Ectodermal cell (in vitro differentiated cells): ENCODE measurements at regions not wholly inside any gene's neighbourhood (a gene's known extent, or its start where the extent isn't known, plus 50 kb on each side); places are given as distances from the start of the nearest gene placed in this dataset.

ENCODE experiments used
- H3K27ac ChIP-seq: 2 replicates; pipeline ENCODE4 v1.7.0; 2013; ENCODE audit warnings: mild to moderate bottlenecking, low read depth, low read length; ENCODE audit not compliant: insufficient read depth, poor library complexity, severe bottlenecking
- H3K27me3 ChIP-seq: 2 replicates; pipeline ENCODE4 v1.7.0; 2013; ENCODE audit warnings: mild to moderate bottlenecking, low read length; ENCODE audit not compliant: insufficient read depth, control insufficient read depth, poor library complexity, severe bottlenecking
- H3K36me3 ChIP-seq: one replicate; pipeline ENCODE4 v1.7.0; 2013; ENCODE audit warnings: low read length; ENCODE audit not compliant: control insufficient read depth, insufficient read depth
- H3K4me1 ChIP-seq: one replicate; pipeline ENCODE4 v1.7.0; 2013; ENCODE audit warnings: low read length; ENCODE audit not compliant: control insufficient read depth, insufficient read depth
- H3K4me3 ChIP-seq: 2 replicates; pipeline ENCODE4 v1.7.0; 2013; ENCODE audit warnings: low read depth, low read length, control low read depth; ENCODE audit not compliant: insufficient read depth
- H3K9me3 ChIP-seq: 2 replicates; pipeline ENCODE4 v1.7.0; 2013; ENCODE audit warnings: mild to moderate bottlenecking, low read length, moderate library complexity; ENCODE audit not compliant: control insufficient read depth
- WGBS, 2 experiments: methylation state at CpG; one replicate each; pipeline ENCODE4 v1.1.7; 2013; ENCODE audit warnings: missing lambda C conversion rate in 2 of 2; 5-methylcytosine and 5-hydroxymethylcytosine counted together

- Histone ChIP-seq H3K4me1 (no peaks in the 10 kb centered on the region), H3K27ac (no peak overlapping the region), H3K36me3 (no peaks in the 10 kb centered on the region), H3K9me3 (no peaks in the 10 kb centered on the region), H3K4me3 (no peak overlapping the region), H3K27me3 (no peaks in the 10 kb centered on the region)
Measured at GRCh38 chr9:26477963-26478362, 414.6 kb downstream of the CAAP1 start.

- no peaks in the 10 kb centered on the region for H3K27me3 ChIP-seq
- no peak overlapping the region for H3K4me3 ChIP-seq
- H3K9me3 ChIP-seq: no peaks in the 10 kb centered on the region
- no peak overlapping the region for H3K27ac ChIP-seq
- H3K36me3 ChIP-seq: no peaks in the 10 kb centered on the region
- no peaks in the 10 kb centered on the region for H3K4me1 ChIP-seq
- WGBS, 2 experiments: 89 to 90% methylated on average over 2 of the region's 2 CpGs
Measured at GRCh38 chr9:26471261-26471660, 421.3 kb downstream of the CAAP1 start.

GRCh38 chr9:26470284-26470683 lies 422.3 kb downstream of the CAAP1 start:
- no peaks in the 10 kb centered on the region for H3K27me3 ChIP-seq

GRCh38 chr9:26463837-26464236 lies 428.8 kb downstream of the CAAP1 start:
- Histone ChIP-seq H3K9me3 (no peaks in the 10 kb centered on the region), H3K36me3 (no peaks in the 10 kb centered on the region), H3K4me3 (no peak overlapping the region), H3K4me1 (no peaks in the 10 kb centered on the region), H3K27ac (no peak overlapping the region), H3K27me3 (no peaks in the 10 kb centered on the region)
- WGBS, 2 experiments: 100% methylated on average over 1 of the region's 1 CpG; no CpG with 5 or more reads in 1 of the 2 experiments

More at GRCh38 chr9:26470284-26470683, 422.3 kb downstream of the CAAP1 start:
- H3K9me3 ChIP-seq: no peaks in the 10 kb centered on the region
- no peaks in the 10 kb centered on the region for H3K36me3 ChIP-seq
- no peaks in the 10 kb centered on the region for H3K4me1 ChIP-seq
- H3K4me3 ChIP-seq: no peak overlapping the region
- no peak overlapping the region for H3K27ac ChIP-seq
- WGBS, 2 experiments: 92 to 95% methylated on average over 1 of the region's 2 CpGs

- H3K27ac ChIP-seq: no peak overlapping the region
- no peaks in the 10 kb centered on the region for H3K9me3 ChIP-seq
- H3K36me3 ChIP-seq: no peaks in the 10 kb centered on the region
- WGBS, 2 experiments: 83 to 100% methylated on average over 1 of the region's 1 CpG
- no peak overlapping the region for H3K4me3 ChIP-seq
- no peaks in the 10 kb centered on the region for H3K4me1 ChIP-seq
- H3K27me3 ChIP-seq: no peaks in the 10 kb centered on the region
Measured at GRCh38 chr9:26462751-26463150, 429.9 kb downstream of the CAAP1 start.

- no peak overlapping the region for H3K27ac ChIP-seq
- 72 to 75% methylated on average over 1 of the region's 1 CpG for WGBS, 2 experiments
- H3K36me3 ChIP-seq: no peaks in the 10 kb centered on the region
- H3K4me3 ChIP-seq: no peak overlapping the region
- no peaks in the 10 kb centered on the region for H3K27me3 ChIP-seq
- no peaks in the 10 kb centered on the region for H3K9me3 ChIP-seq
- H3K4me1 ChIP-seq: no peaks in the 10 kb centered on the region
Measured at GRCh38 chr9:26462213-26462612, 430.4 kb downstream of the CAAP1 start.

- 67 to 80% methylated on average over 1 of the region's 1 CpG for WGBS, 2 experiments
Measured at GRCh38 chr9:26460624-26461023, 432.0 kb downstream of the CAAP1 start.

GRCh38 chr9:26459959-26460358 lies 432.6 kb downstream of the CAAP1 start:
- H3K36me3 ChIP-seq: no peaks in the 10 kb centered on the region
- no peaks in the 10 kb centered on the region for H3K9me3 ChIP-seq
- H3K27me3 ChIP-seq: no peaks in the 10 kb centered on the region
- no peak overlapping the region for H3K27ac ChIP-seq
- no peaks in the 10 kb centered on the region for H3K4me1 ChIP-seq
- no peak overlapping the region for H3K4me3 ChIP-seq
- 79 to 86% methylated on average over 2 of the region's 2 CpGs for WGBS, 2 experiments

More at GRCh38 chr9:26460624-26461023, 432.0 kb downstream of the CAAP1 start:
- H3K27ac ChIP-seq: no peak overlapping the region
- H3K4me3 ChIP-seq: no peak overlapping the region
- no peaks in the 10 kb centered on the region for H3K36me3 ChIP-seq
- no peaks in the 10 kb centered on the region for H3K27me3 ChIP-seq
- no peaks in the 10 kb centered on the region for H3K4me1 ChIP-seq
- no peaks in the 10 kb centered on the region for H3K9me3 ChIP-seq

GRCh38 chr9:26458054-26458453 lies 434.5 kb downstream of the CAAP1 start:
- no peaks in the 10 kb centered on the region for H3K27me3 ChIP-seq
- H3K36me3 ChIP-seq: no peaks in the 10 kb centered on the region
- H3K4me1 ChIP-seq: no peaks in the 10 kb centered on the region
- no peak overlapping the region for H3K4me3 ChIP-seq
- no peak overlapping the region for H3K27ac ChIP-seq
- H3K9me3 ChIP-seq: no peaks in the 10 kb centered on the region

GRCh38 chr9:26457151-26457550 lies 435.5 kb downstream of the CAAP1 start:
- Histone ChIP-seq H3K36me3 (no peaks in the 10 kb centered on the region), H3K27ac (no peak overlapping the region), H3K4me1 (no peaks in the 10 kb centered on the region), H3K27me3 (no peaks in the 10 kb centered on the region), H3K9me3 (no peaks in the 10 kb centered on the region), H3K4me3 (no peak overlapping the region)
- 88% methylated on average over 3 of the region's 3 CpGs for WGBS, 2 experiments

GRCh38 chr9:26439061-26439624 lies 453.5 kb downstream of the CAAP1 start:
- Histone ChIP-seq H3K36me3 (no peaks in the 10 kb centered on the region), H3K9me3 (no peaks in the 10 kb centered on the region), H3K27ac (no peak overlapping the region), H3K4me3 (no peak overlapping the region), H3K4me1 (no peaks in the 10 kb centered on the region), H3K27me3 (no peaks in the 10 kb centered on the region)
- WGBS, 2 experiments: 95 to 96% methylated on average over 3 of the region's 3 CpGs
